GM18499 (cell line): ENCODE measurements at regions not wholly inside any gene's neighbourhood (a gene's known extent, or its start where the extent isn't known, plus 50 kb on each side); places are given as distances from the start of the nearest gene placed in this dataset.

Source experiments
- ATAC-seq: cut with Tn5 transposase; IDR thresholded peaks from one replicate; pipeline ENCODE4 v1.9.1; 2021; ENCODE audit warnings: moderate number of reproducible peaks; ENCODE audit not compliant: insufficient read depth, unreplicated experiment

- ATAC-seq, result no peak
Observed at GRCh38 chr6:165929607-165930006, 238.0 kb downstream of the TBXT start.

- ATAC-seq, result no peak
Observed at GRCh38 chr6:165926378-165926777, 241.3 kb downstream of the TBXT start.

- no peak for ATAC-seq
Observed at GRCh38 chr6:165925474-165926156, 242.0 kb downstream of the TBXT start.

- no peak for ATAC-seq
Observed at GRCh38 chr6:165922309-165922794, 245.3 kb downstream of the TBXT start.

- no peak for ATAC-seq
Observed at GRCh38 chr6:165920896-165921671, 246.6 kb downstream of the TBXT start.

GRCh38 chr6:165917576-165917975, 250.1 kb downstream of the TBXT start:
- ATAC-seq, result no peak

GRCh38 chr6:165915022-165915770, 252.2 kb upstream of the PDE10A start:
- ATAC-seq, result no peak

- ATAC-seq, result no peak
Observed at GRCh38 chr6:165913676-165914570, 250.9 kb upstream of the PDE10A start.

- no peak for ATAC-seq
Observed at GRCh38 chr6:165910184-165910966, 247.3 kb upstream of the PDE10A start.

- ATAC-seq, result no peak
Observed at GRCh38 chr6:165906736-165907135, 243.7 kb upstream of the PDE10A start.

GRCh38 chr6:165905744-165906143, 242.7 kb upstream of the PDE10A start:
- no peak for ATAC-seq

- no peak for ATAC-seq
Observed at GRCh38 chr6:165900970-165901369, 237.9 kb upstream of the PDE10A start.

GRCh38 chr6:165899611-165900010, 236.6 kb upstream of the PDE10A start:
- ATAC-seq, result no peak

GRCh38 chr6:165895421-165896165, 232.6 kb upstream of the PDE10A start:
- ATAC-seq, result no peak

- ATAC-seq, result no peak
Observed at GRCh38 chr6:165894171-165894825, 231.3 kb upstream of the PDE10A start.

- ATAC-seq, result no peak
Observed at GRCh38 chr6:165893431-165893830, 230.4 kb upstream of the PDE10A start.

- no peak for ATAC-seq
Observed at GRCh38 chr6:165891320-165891719, 228.3 kb upstream of the PDE10A start.

GRCh38 chr6:165890404-165890735, 227.3 kb upstream of the PDE10A start:
- no peak for ATAC-seq
